Stomach (tissue), 8 donors: ENCODE measurements at regions not wholly inside any gene's neighbourhood (a gene's known extent, or its start where the extent isn't known, plus 50 kb on each side); places are given as distances from the start of the nearest gene placed in this dataset.

ENCODE experiments used
- DNase-seq, 2 donors: peaks; one replicate each; pipeline versions ENCODE4 v3.0.0 to v3.0.0-alpha.2; 2013 to 2019
- H3K27ac ChIP-seq, 5 donors: fragments of 200-600 bp in 4 of 5; sonication (generic) in 4 of 5; one replicate each; pipeline ENCODE4 v1.5.1; 2013 to 2019; ENCODE audit warnings: mild to moderate bottlenecking in 1 of 5, moderate library complexity in 1 of 5
- H3K27me3 ChIP-seq, 3 donors: fragments of 200-600 bp; sonication (generic); one replicate each; pipeline ENCODE4 v1.5.1; 2017 to 2019; ENCODE audit warnings: mixed run types in 1 of 3
- H3K36me3 ChIP-seq, 4 donors: fragments of 200-600 bp; sonication (generic); 1 replicate in 3 of 4; 2 replicates in 1 of 4; pipeline ENCODE4 v1.5.1; 2016 to 2019
- H3K4me1 ChIP-seq, 4 donors: fragments of 200-600 bp; sonication (generic); one replicate each; pipeline ENCODE4 v1.5.1; 2016 to 2019
- H3K4me3 ChIP-seq, 4 donors: fragments of 200-600 bp; sonication (generic) in 3 of 4; one replicate each; pipeline ENCODE4 v1.5.1; 2016 to 2019; ENCODE audit warnings: mild to moderate bottlenecking in 1 of 4
- H3K9me3 ChIP-seq, 4 donors: fragments of 200-600 bp; sonication (generic); one replicate each; pipeline ENCODE4 v1.5.1; 2016 to 2019
- CTCF ChIP-seq, 7 experiments: fragments of 450-650 bp in 4 of 7; fragments of 200-600 bp in 3 of 7; sonication (generic) in 3 of 7; IDR thresholded peaks; one replicate each; pipeline ENCODE4 v1.5.1; 2016 to 2019; ENCODE audit warnings: antibody characterized with exemption in 7 of 7, control low read depth in 2 of 7, mild to moderate bottlenecking in 1 of 7
- EP300 ChIP-seq: sonication (generic); formaldehyde crosslinking; IDR thresholded peaks from one replicate; pipeline ENCODE4 v1.6.1; 2017; ENCODE audit warnings: antibody characterized with exemption
- POLR2A ChIP-seq, 4 donors: fragments of 450-650 bp; IDR thresholded peaks; one replicate each; pipeline ENCODE4 v1.6.1; 2016; ENCODE audit warnings: antibody characterized with exemption in 4 of 4, control low read depth in 2 of 4, mild to moderate bottlenecking in 1 of 4, moderate library complexity in 1 of 4
- POLR2AphosphoS5 ChIP-seq, 3 donors: sonication (generic); formaldehyde crosslinking; IDR thresholded peaks; one replicate each; pipeline ENCODE4 v1.6.1; 2016; ENCODE audit warnings: antibody characterized with exemption in 3 of 3
- WGBS, 5 donors: extraction: QIAGEN DNeasy Blood & Tissue Kit in 3 of 5; methylation state at CpG; one replicate each; pipeline versions ENCODE4 v1.1.5 to v1.1.7; 2013 to 2018; 5-methylcytosine and 5-hydroxymethylcytosine counted together
- intact Hi-C: fragments of 100-400 bp; cut with DNase I; formaldehyde crosslinking; loops from one replicate; pipeline ENCODE4 v1.15.1; 2023; ENCODE audit warnings: low total_unique reads
- donor health status: healthy with polysubstance abuse.
- donor health status: Bipolar disorder and iron deficiency.
- donor health status: healthy.

GRCh38 chrX:112961981-112962380 lies 121.3 kb upstream of the AMOT start:
- no peaks in the 10 kb centered on the region for H3K36me3 ChIP-seq
- no peak for DNase-seq
- no peak overlapping the region for H3K27ac ChIP-seq
- no peaks in the 10 kb centered on the region for H3K9me3 ChIP-seq
- no peak overlapping the region for H3K4me3 ChIP-seq
- no peak for TF ChIP-seq CTCF (IDR thresholded peaks at IDR 0.05)
- TF ChIP-seq EP300 = no peak
- TF ChIP-seq POLR2AphosphoS5 (IDR thresholded peaks at IDR 0.05) = no peak
- no peak for TF ChIP-seq POLR2A (IDR thresholded peaks at IDR 0.05)
- intact Hi-C loops = no loop called here
- H3K4me1 ChIP-seq = no peaks in the 10 kb centered on the region
- H3K27me3 ChIP-seq = peaks cover 0 to 6% (median 0%) of the 10 kb centered on the region in 3 donors

- Histone ChIP-seq H3K27me3 (peaks cover 0 to 7% (median 0%) of the 10 kb centered on the region in 3 donors), H3K9me3 (no peaks in the 10 kb centered on the region), H3K4me1 (no peaks in the 10 kb centered on the region), H3K36me3 (no peaks in the 10 kb centered on the region), H3K27ac (no peak overlapping the region), H3K4me3 (no peak overlapping the region)
- TF ChIP-seq POLR2A (IDR thresholded peaks at IDR 0.05) = no peak
- no peak for TF ChIP-seq CTCF (IDR thresholded peaks at IDR 0.05)
- TF ChIP-seq POLR2AphosphoS5 (IDR thresholded peaks at IDR 0.05) = no peak
- no peak for TF ChIP-seq EP300
- DNase-seq = peak in 1 of 2 donors; percentile 9
- intact Hi-C loops = no loop called here
- 60 to 73% (median 62%) methylated on average over 2 of the region's 2 CpGs for WGBS, 5 donors
Measured at GRCh38 chrX:112947981-112948615, 107.5 kb upstream of the AMOT start.

GRCh38 chrX:112946227-112946626 lies 105.6 kb upstream of the AMOT start:
- 61 to 93% (median 65%) methylated on average over 1 of the region's 1 CpG for WGBS, 5 donors
- DNase-seq = no peak

GRCh38 chrX:112945826-112946225 lies 105.2 kb upstream of the AMOT start:
- 79 to 90% (median 87%) methylated on average over 6 of the region's 6 CpGs for whole genome bisulfite sequencing, 5 donors
- Histone ChIP-seq H3K27ac (no peak overlapping the region), H3K36me3 (no peaks in the 10 kb centered on the region), H3K4me1 (peaks cover 0 to 9% (median 0%) of the 10 kb centered on the region in 4 donors), H3K27me3 (peaks cover 0 to 7% (median 0%) of the 10 kb centered on the region in 3 donors), H3K4me3 (no peak overlapping the region), H3K9me3 (no peaks in the 10 kb centered on the region)
- TF ChIP-seq POLR2A (IDR thresholded peaks at IDR 0.05) = no peak
- no peak for TF ChIP-seq EP300
- no peak for TF ChIP-seq CTCF (IDR thresholded peaks at IDR 0.05)
- no peak for TF ChIP-seq POLR2AphosphoS5 (IDR thresholded peaks at IDR 0.05)
- intact Hi-C loops = no loop called here
- no peak for DNase-seq

More at GRCh38 chrX:112946227-112946626, 105.6 kb upstream of the AMOT start:
- intact Hi-C loops = no loop called here
- Histone ChIP-seq H3K36me3 (no peaks in the 10 kb centered on the region), H3K27ac (no peak overlapping the region), H3K27me3 (peaks cover 0 to 7% (median 0%) of the 10 kb centered on the region in 3 donors), H3K4me1 (peaks cover 0 to 5% (median 0%) of the 10 kb centered on the region in 4 donors), H3K9me3 (no peaks in the 10 kb centered on the region), H3K4me3 (no peak overlapping the region)
- TF ChIP-seq POLR2A (IDR thresholded peaks at IDR 0.05) (no peak), CTCF (IDR thresholded peaks at IDR 0.05) (no peak)
